ENCODE measurements at regions not wholly inside any gene's neighbourhood (a gene's known extent, or its start where the extent isn't known, plus 50 kb on each side); places are given as distances from the start of the nearest gene placed in this dataset.

DNA sequence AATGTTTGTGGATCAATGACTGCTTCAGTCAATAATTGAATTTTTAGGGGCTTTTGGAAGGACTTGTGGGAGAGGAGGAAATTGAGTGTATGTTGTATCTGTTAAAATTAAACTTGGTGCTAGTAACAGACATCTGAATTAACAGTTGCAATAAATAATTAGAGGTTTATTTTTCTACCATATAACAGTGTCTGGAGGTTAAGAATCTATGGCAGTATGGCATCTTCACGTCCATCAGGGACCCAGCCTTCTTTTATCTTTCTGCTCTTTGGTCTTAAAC, 72.8 kb upstream of the HABP2 start:
- no peak for DNase-seq
- Histone ChIP-seq H3K4me3 (no peak overlapping the region), H3K36me3 (no peaks in the 10 kb centered on the region), H3K27me3 (ENCODE audit: low read depth) (no peaks in the 10 kb centered on the region), H3K9me3 (replicated peaks) (peaks cover 36% of the 10 kb centered on the region), H3K4me1 (peaks cover 8% of the 10 kb centered on the region), H3K27ac (replicated peaks) (no peak overlapping the region)
- TF ChIP-seq, protein P1, sequence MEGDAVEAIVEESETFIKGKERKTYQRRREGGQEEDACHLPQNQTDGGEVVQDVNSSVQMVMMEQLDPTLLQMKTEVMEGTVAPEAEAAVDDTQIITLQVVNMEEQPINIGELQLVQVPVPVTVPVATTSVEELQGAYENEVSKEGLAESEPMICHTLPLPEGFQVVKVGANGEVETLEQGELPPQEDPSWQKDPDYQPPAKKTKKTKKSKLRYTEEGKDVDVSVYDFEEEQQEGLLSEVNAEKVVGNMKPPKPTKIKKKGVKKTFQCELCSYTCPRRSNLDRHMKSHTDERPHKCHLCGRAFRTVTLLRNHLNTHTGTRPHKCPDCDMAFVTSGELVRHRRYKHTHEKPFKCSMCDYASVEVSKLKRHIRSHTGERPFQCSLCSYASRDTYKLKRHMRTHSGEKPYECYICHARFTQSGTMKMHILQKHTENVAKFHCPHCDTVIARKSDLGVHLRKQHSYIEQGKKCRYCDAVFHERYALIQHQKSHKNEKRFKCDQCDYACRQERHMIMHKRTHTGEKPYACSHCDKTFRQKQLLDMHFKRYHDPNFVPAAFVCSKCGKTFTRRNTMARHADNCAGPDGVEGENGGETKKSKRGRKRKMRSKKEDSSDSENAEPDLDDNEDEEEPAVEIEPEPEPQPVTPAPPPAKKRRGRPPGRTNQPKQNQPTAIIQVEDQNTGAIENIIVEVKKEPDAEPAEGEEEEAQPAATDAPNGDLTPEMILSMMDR (IDR thresholded peaks at IDR 0.05; ENCODE audit: borderline replicate concordance): no peak
- intact Hi-C loops (cut with micrococcal nuclease): no loop called here

DNA sequence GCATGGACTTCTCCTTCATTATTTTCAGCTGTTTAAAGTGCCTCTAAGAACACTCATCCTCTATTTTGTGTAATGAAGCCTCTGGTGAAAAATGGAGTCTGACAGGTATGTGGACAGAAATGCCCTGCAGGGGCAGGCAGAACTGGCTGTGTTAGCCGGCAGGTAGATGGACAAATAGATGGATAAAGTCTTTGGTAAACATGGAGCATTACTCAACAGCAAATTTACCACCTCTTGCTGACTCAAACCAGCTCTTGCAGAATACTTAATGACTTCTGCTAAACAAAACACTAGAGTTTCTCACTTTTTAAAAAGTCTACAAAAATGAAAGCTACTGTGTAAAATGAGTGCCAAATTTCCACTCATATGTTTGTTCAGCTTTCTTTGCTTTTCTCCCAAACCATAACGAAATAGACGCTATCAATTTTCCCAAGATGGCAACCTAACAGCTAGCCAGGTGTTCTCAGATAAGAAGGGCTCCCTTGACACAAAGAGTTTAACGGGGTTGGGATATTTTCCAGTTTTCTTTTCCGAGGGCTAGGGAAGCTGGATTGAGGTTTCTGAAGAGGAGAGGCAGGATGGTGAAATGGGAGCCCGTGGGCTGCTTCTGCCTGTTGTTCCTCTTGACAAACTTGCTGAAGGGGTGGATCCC, 71.9 kb upstream of the HABP2 start:
- H3K36me3 ChIP-seq: no peaks in the 10 kb centered on the region
- no peak for DNase-seq
- intact Hi-C loops (cut with micrococcal nuclease): no loop called here
- TF ChIP-seq, protein P1 (IDR thresholded peaks at IDR 0.05; ENCODE audit: borderline replicate concordance): no peak
- H3K27me3 ChIP-seq (ENCODE audit: low read depth): no peaks in the 10 kb centered on the region
- no peak overlapping the region for H3K27ac ChIP-seq (replicated peaks)
- no peak overlapping the region for H3K4me3 ChIP-seq
- no peaks in the 10 kb centered on the region for H3K4me1 ChIP-seq
- H3K9me3 ChIP-seq (replicated peaks): peaks cover 36% of the 10 kb centered on the region

DNA sequence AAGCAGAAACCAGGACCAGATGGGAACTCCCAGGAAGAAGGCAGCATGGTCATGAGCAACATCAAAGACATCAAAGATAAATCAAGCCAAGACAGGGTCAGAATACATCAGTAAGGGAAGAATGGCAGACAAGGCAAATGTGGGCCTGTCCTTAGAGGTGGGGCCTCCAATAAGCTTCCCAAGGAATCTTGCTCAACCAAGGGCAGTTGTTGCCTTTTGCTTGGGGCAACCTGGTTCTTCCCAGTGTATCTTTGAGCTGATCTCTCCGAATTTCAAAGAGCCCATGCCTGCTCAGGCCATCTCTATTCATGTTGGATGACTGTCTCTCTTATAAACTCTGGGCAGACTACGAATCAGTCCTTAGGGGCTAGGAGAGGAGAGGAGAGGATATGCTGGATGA, 68.4 kb upstream of the HABP2 start:
- no peaks in the 10 kb centered on the region for H3K4me1 ChIP-seq
- intact Hi-C loops (cut with micrococcal nuclease): no loop called here
- peaks cover 26% of the 10 kb centered on the region for H3K9me3 ChIP-seq (replicated peaks)
- no peaks in the 10 kb centered on the region for H3K27me3 ChIP-seq (ENCODE audit: low read depth)
- no peaks in the 10 kb centered on the region for H3K36me3 ChIP-seq
- H3K4me3 ChIP-seq: no peak overlapping the region
- no peak for DNase-seq
- TF ChIP-seq, protein P1 (IDR thresholded peaks at IDR 0.05; ENCODE audit: borderline replicate concordance): no peak
- no peak overlapping the region for H3K27ac ChIP-seq (replicated peaks)

DNA sequence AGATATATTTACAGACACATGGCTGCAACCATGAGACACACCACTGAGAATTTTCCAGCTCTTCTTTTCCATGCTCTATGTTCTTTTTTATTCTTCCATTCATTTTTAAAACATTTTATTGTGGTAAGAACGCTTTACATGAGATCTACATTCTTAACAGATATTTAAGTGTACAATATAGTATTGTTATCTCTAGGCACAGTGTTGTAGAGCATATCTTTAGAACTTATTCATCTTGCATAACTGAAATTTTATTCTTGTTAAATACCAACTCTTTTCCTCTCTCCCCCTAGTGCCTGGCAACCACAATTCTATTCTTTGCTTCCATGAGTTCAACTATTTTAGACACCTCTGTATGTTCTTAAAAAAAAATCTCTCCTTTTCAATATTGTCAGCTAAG, 67.1 kb upstream of the HABP2 start:
- TF ChIP-seq, protein P1 (IDR thresholded peaks at IDR 0.05; ENCODE audit: borderline replicate concordance): no peak
- Histone ChIP-seq H3K27me3 (ENCODE audit: low read depth) (no peaks in the 10 kb centered on the region), H3K27ac (replicated peaks) (no peak overlapping the region), H3K36me3 (no peaks in the 10 kb centered on the region), H3K4me1 (no peaks in the 10 kb centered on the region), H3K9me3 (replicated peaks) (peaks cover 14% of the 10 kb centered on the region), H3K4me3 (no peak overlapping the region)
- no peak for DNase-seq
- intact Hi-C loops (cut with micrococcal nuclease): no loop called here

DNA sequence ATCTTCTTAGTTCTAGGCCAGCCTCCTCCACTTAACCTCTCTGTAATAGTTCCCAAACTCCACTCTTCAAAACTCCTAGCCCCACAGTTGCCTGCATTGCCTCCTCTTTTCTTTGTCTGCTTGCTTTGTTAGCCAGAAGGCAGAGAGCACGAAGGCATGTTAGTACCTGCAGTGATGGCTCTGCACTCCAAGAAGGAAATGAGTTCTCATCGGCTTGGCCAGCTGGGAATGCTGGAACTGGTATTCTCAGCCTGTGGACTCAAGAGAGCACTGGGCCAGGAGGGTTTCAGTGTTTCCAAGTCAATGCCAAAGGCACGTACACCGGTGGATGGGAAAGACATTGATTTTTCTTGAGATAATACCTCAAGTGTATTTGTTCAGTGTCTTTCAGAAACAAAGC, 66.3 kb upstream of the HABP2 start:
- TF ChIP-seq, protein P1 (IDR thresholded peaks at IDR 0.05; ENCODE audit: borderline replicate concordance): no peak
- intact Hi-C loops (cut with micrococcal nuclease): no loop called here
- H3K4me3 ChIP-seq: no peak overlapping the region
- no peaks in the 10 kb centered on the region for H3K27me3 ChIP-seq (ENCODE audit: low read depth)
- H3K27ac ChIP-seq (replicated peaks): no peak overlapping the region
- DNase-seq: no peak
- no peaks in the 10 kb centered on the region for H3K36me3 ChIP-seq
- H3K4me1 ChIP-seq: no peaks in the 10 kb centered on the region
- peaks cover 6% of the 10 kb centered on the region for H3K9me3 ChIP-seq (replicated peaks)

Data from left ventricle myocardium inferior (tissue), 1 donor.